Esophagus squamous epithelium (tissue), 5 donors: ENCODE measurements at regions not wholly inside any gene's neighbourhood (a gene's known extent, or its start where the extent isn't known, plus 50 kb on each side); places are given as distances from the start of the nearest gene placed in this dataset.

Source experiments
- DNase-seq: peaks from one replicate; lab custom pipeline; 2025; lab: John Stamatoyannopoulos, UW
- H3K27ac ChIP-seq, 4 donors: fragments of 200-600 bp; sonication (generic); one replicate each; pipeline ENCODE4 v1.5.1; 2016 to 2019; ENCODE audit warnings: mild to moderate bottlenecking in 1 of 4
- H3K27me3 ChIP-seq, 4 donors: fragments of 200-600 bp; sonication (generic); 1 replicate in 3 of 4; 2 replicates in 1 of 4; pipeline versions ENCODE4 v1.5.1 to v1.6.0; 2017 to 2021; ENCODE audit warnings: antibody characterized with exemption in 1 of 4
- H3K36me3 ChIP-seq, 3 donors: fragments of 200-600 bp; sonication (generic); one replicate each; pipeline ENCODE4 v1.5.1; 2016 to 2019
- H3K4me1 ChIP-seq, 3 donors: fragments of 200-600 bp; sonication (generic); one replicate each; pipeline ENCODE4 v1.5.1; 2017 to 2019
- H3K4me3 ChIP-seq, 4 donors: fragments of 200-600 bp; sonication (generic); 1 replicate in 3 of 4; 2 replicates in 1 of 4; pipeline ENCODE4 v1.5.1; 2016 to 2019; ENCODE audit warnings: mild to moderate bottlenecking in 2 of 4, moderate library complexity in 1 of 4
- H3K9me3 ChIP-seq, 3 donors: fragments of 200-600 bp; sonication (generic); one replicate each; pipeline ENCODE4 v1.5.1; 2016 to 2019
- POLR2A ChIP-seq, 4 donors: fragments of 450-650 bp; IDR thresholded peaks; one replicate each; pipeline ENCODE4 v1.6.1; 2017; ENCODE audit warnings: antibody characterized with exemption in 4 of 4, mild to moderate bottlenecking in 4 of 4, moderate library complexity in 3 of 4
- WGBS, 2 donors: methylation state at CpG; one replicate each; pipeline ENCODE4 v1.1.5; 2018; 5-methylcytosine and 5-hydroxymethylcytosine counted together
- intact Hi-C: fragments of 100-400 bp; cut with DNase I; formaldehyde crosslinking; loops from one replicate; pipeline ENCODE4 v1.15.0; 2022
- TF ChIP-seq, protein P1 (sequence below), 6 experiments: fragments of 450-650 bp in 4 of 6; fragments of 200-600 bp in 2 of 6; sonication (generic) in 2 of 6; IDR thresholded peaks; one replicate each; pipeline ENCODE4 v1.5.1; 2016 to 2019; ENCODE audit warnings: antibody characterized with exemption in 6 of 6, mild to moderate bottlenecking in 4 of 6, moderate library complexity in 4 of 6
- donor health status: DM: yes; HTN: yes; CAD: no.

DNA sequence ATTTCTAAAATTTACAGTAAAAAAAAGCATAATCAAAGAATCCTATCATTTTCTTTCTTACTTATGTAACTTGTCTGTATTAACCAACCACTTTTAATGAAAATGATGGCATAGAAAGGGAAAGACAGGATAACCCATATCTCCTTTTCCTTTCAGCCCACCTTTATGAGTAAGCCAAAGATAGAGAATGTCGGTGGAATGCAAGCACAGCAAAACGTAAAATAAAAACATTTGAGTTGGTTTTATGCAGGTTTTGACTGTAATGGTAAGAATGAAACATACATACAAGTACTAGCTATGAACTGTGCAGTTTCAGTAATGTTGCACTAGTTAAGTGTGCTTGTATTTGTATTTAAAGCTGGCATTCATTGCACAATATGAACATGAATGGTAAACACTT lies 360.3 kb downstream of the FOXG1 start:
- TF ChIP-seq, protein P1, sequence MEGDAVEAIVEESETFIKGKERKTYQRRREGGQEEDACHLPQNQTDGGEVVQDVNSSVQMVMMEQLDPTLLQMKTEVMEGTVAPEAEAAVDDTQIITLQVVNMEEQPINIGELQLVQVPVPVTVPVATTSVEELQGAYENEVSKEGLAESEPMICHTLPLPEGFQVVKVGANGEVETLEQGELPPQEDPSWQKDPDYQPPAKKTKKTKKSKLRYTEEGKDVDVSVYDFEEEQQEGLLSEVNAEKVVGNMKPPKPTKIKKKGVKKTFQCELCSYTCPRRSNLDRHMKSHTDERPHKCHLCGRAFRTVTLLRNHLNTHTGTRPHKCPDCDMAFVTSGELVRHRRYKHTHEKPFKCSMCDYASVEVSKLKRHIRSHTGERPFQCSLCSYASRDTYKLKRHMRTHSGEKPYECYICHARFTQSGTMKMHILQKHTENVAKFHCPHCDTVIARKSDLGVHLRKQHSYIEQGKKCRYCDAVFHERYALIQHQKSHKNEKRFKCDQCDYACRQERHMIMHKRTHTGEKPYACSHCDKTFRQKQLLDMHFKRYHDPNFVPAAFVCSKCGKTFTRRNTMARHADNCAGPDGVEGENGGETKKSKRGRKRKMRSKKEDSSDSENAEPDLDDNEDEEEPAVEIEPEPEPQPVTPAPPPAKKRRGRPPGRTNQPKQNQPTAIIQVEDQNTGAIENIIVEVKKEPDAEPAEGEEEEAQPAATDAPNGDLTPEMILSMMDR (IDR thresholded peaks at IDR 0.05): no peak
- no peak for TF ChIP-seq POLR2A (IDR thresholded peaks at IDR 0.05)
- no peak for DNase-seq
- 70 to 81% methylated on average over 2 of the region's 2 CpGs for WGBS, 2 donors
- Histone ChIP-seq H3K36me3 (no peaks in the 10 kb centered on the region), H3K9me3 (peaks cover 0 to 3% (median 0%) of the 10 kb centered on the region in 3 donors), H3K27me3 (no peaks in the 10 kb centered on the region), H3K4me1 (no peaks in the 10 kb centered on the region), H3K4me3 (no peak overlapping the region), H3K27ac (no peak overlapping the region)
- intact Hi-C loops: no loop called here

DNA sequence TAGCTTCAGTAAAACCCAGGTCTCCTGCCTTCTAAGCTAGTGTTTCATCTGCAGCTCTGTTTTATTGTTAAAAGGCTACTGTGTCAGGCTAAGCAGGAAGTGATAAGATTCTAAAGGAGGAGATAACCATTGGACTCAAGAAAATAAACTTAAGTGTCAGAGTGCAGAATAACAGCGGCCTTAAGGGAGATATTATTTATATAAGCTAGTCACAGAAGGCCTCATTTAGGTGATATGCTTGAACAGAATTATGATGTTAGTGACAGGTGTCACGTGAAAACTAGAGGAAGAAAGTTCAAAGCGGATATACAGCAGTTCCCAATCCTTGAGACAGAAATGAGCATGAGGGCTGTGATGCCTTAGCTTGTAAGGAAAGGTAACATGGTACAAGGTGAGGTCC lies 373.4 kb downstream of the FOXG1 start:
- 51 to 60% methylated on average over 3 of the region's 3 CpGs for WGBS, 2 donors
- H3K36me3 ChIP-seq: no peaks in the 10 kb centered on the region
- no peak overlapping the region for H3K27ac ChIP-seq
- no peak overlapping the region for H3K4me3 ChIP-seq
- no peaks in the 10 kb centered on the region for H3K27me3 ChIP-seq
- intact Hi-C loops: no loop called here
- no peaks in the 10 kb centered on the region for H3K4me1 ChIP-seq
- no peak for TF ChIP-seq POLR2A (IDR thresholded peaks at IDR 0.05)
- TF ChIP-seq, protein P1 (IDR thresholded peaks at IDR 0.05): no peak
- no peak for DNase-seq
- no peaks in the 10 kb centered on the region for H3K9me3 ChIP-seq

DNA sequence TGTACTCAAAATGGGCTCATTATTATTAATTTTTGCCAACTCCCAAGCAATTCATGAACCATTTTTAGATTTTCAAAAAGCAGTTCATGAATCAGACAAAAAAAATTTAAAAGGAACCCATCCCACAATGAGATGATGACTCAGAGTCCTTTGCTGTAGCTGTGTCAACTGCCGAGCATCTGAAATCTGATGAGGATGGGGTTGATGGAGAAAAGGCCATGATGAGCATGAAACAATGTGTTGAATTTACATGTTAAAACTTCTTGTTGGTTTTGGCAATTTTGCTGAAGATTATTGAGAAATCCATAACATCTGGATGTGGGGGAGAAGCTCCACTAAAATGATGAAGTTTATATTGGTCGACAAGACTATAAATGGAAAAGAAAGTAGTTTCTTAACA lies 378.0 kb downstream of the FOXG1 start:
- no peaks in the 10 kb centered on the region for H3K9me3 ChIP-seq
- no peak for TF ChIP-seq POLR2A (IDR thresholded peaks at IDR 0.05)
- TF ChIP-seq, protein P1 (IDR thresholded peaks at IDR 0.05): no peak
- no peaks in the 10 kb centered on the region for H3K4me1 ChIP-seq
- intact Hi-C loops: no loop called here
- WGBS, 2 donors: 57 to 68% methylated on average over 2 of the region's 2 CpGs
- no peak overlapping the region for H3K4me3 ChIP-seq
- H3K27ac ChIP-seq: no peak overlapping the region
- H3K36me3 ChIP-seq: no peaks in the 10 kb centered on the region
- no peak for DNase-seq
- H3K27me3 ChIP-seq: no peaks in the 10 kb centered on the region

DNA sequence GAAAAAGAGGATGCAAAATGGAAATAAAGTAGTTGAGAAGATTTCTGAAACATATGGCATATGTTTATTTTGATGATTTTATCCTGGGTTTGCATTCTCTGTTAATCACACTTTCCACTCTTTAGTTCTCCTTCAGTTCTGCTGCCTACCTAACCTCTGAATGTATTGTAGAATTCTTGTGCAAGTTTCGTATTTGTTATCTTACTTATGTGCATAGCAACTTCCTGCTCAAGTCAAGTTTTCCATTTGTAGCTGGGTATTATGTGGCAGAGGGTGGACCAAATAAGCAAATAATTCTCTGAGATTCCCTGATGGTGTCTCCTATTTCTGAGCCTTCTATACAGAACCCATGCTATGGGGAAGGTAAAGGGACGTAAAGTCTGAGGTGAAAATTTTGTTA lies 381.6 kb downstream of the FOXG1 start:
- Histone ChIP-seq H3K27me3 (no peaks in the 10 kb centered on the region), H3K36me3 (no peaks in the 10 kb centered on the region), H3K27ac (no peak overlapping the region), H3K9me3 (no peaks in the 10 kb centered on the region), H3K4me3 (no peak overlapping the region), H3K4me1 (no peaks in the 10 kb centered on the region)
- WGBS, 2 donors: 75 to 77% methylated on average over 2 of the region's 2 CpGs
- intact Hi-C loops: no loop called here
- no peak for DNase-seq
- no peak for TF ChIP-seq POLR2A (IDR thresholded peaks at IDR 0.05)
- TF ChIP-seq, protein P1 (IDR thresholded peaks at IDR 0.05): no peak

DNA sequence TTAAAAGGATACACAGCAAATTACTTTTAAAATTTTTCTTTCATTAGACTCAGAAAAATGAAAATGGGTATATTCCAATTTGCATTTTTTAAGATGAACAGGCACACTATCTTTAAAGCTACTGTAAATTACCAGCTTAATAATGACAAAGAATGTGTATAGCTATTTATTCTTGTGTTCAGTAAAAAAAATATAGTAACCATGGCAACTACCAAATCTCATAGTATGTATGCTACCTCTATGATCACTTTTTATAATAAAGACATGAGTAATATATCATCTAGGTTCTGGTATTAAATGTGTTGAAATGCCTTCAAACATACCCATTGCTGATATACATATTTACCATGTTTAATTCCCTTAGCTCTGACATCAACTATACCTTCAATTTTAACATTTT lies 383.2 kb downstream of the FOXG1 start:
- intact Hi-C loops: no loop called here
- Histone ChIP-seq H3K4me3 (no peak overlapping the region), H3K27ac (no peak overlapping the region), H3K36me3 (no peaks in the 10 kb centered on the region), H3K9me3 (no peaks in the 10 kb centered on the region), H3K4me1 (no peaks in the 10 kb centered on the region), H3K27me3 (no peaks in the 10 kb centered on the region)
- TF ChIP-seq, protein P1 (IDR thresholded peaks at IDR 0.05): no peak
- TF ChIP-seq POLR2A (IDR thresholded peaks at IDR 0.05): no peak
- DNase-seq: no peak
